ENCODE measurements at regions not wholly inside any gene's neighbourhood (a gene's known extent, or its start where the extent isn't known, plus 50 kb on each side); places are given as distances from the start of the nearest gene placed in this dataset.

DNA sequence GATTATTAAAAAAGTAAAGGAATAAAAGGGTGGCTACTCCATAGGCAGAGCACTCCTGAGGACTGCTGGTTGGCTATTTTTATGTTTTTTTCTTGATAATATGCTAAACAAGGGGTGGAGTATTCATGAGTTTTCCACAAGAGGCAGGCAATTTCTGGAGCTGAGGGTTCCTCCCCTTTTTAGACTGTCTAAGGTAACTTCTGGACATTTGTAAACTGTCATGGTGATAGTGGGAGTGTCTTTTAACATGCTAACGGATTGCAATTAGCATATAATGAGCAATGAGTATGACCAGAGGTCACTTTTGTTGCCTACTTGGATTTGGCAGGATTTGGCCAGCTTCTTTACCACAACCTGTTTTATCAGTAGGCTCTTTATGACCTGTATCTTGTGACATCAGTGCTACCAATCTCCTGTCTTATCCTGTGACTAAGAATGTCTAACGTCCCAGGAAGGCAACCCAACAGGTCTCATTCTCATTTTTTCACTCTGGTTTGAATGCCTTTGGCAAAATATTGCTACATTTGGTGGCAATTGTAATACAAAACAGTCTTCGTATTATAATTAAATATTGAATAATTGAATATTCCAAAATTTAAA lies 587.8 kb upstream of the POM121L12 start:
- H3K4me3 ChIP-seq (ENCODE audit: low read depth, low read length) = no peak overlapping the region
- DNase-seq (ENCODE audit: low read depth) = no peak
- TF ChIP-seq, protein P1, sequence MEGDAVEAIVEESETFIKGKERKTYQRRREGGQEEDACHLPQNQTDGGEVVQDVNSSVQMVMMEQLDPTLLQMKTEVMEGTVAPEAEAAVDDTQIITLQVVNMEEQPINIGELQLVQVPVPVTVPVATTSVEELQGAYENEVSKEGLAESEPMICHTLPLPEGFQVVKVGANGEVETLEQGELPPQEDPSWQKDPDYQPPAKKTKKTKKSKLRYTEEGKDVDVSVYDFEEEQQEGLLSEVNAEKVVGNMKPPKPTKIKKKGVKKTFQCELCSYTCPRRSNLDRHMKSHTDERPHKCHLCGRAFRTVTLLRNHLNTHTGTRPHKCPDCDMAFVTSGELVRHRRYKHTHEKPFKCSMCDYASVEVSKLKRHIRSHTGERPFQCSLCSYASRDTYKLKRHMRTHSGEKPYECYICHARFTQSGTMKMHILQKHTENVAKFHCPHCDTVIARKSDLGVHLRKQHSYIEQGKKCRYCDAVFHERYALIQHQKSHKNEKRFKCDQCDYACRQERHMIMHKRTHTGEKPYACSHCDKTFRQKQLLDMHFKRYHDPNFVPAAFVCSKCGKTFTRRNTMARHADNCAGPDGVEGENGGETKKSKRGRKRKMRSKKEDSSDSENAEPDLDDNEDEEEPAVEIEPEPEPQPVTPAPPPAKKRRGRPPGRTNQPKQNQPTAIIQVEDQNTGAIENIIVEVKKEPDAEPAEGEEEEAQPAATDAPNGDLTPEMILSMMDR (IDR thresholded peaks at IDR 0.05; ENCODE audit: low read depth, low read length, missing control alignments) = no peak

DNA sequence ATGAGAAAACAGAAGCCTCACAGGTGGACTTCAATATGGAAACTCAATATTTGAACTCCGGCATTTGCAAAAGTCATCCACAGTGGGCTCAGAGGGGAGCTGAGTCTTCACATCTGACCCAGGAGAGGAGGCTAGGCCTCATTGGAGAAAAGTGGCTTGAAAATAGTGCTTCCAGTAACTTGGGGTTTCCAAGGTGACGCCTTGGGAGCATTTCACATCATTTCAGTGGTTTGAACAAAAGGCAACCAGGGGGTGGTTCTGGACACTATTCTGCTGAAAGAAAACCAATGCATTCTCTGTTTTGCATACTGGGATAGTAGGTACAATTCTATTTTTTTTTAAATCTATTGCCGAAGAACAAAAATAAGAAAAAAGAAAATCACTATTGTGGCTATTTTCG lies 599.2 kb upstream of the POM121L12 start:
- DNase-seq (ENCODE audit: low read depth) = no peak
- TF ChIP-seq, protein P1 (IDR thresholded peaks at IDR 0.05; ENCODE audit: low read depth, low read length, missing control alignments) = no peak

DNA sequence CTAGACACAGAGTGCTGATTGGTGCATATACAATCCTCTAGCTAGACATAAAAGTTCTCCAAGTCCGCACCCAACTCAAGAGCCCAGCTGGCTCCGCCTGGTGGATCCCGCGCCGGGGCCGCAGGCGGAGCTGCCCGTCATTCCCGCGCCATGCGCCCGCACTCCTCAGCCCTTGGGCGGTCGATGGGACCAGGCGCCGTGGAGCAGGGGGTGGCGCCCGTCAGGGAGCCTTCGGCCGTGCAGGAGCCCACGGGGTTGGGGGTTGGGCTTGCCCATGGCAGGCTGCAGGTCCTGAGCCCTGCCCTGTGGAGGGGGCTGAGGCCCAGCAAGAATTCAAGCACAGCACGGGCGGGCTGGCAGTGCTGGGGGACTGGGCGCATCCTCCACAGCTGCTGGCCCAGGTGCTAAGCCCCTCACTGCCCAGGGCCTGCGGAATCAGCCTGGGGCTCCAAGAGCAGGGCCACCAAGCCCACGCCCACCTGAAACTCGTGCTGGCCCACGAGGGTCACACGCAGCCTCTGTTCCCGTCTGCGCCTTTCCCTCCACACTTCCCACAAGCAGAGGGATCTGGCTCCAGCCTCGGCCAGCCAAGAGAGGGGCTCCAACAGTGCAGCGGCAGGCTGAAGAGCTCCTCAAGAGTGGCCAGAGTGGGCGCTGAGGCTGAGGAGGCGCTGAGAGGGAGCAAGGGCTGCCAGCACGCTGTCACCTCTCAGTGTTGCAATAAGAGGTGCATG lies 604.2 kb upstream of the POM121L12 start:
- TF ChIP-seq, protein P1 (IDR thresholded peaks at IDR 0.05; ENCODE audit: low read depth, low read length, missing control alignments) = no peak
- no peak for DNase-seq (ENCODE audit: low read depth)
- H3K4me3 ChIP-seq (ENCODE audit: low read depth, low read length) = no peak overlapping the region

More for the DNA sequence above, 599.2 kb upstream of the POM121L12 start:
- no peak overlapping the region for H3K4me3 ChIP-seq (ENCODE audit: low read depth, low read length)

DNA sequence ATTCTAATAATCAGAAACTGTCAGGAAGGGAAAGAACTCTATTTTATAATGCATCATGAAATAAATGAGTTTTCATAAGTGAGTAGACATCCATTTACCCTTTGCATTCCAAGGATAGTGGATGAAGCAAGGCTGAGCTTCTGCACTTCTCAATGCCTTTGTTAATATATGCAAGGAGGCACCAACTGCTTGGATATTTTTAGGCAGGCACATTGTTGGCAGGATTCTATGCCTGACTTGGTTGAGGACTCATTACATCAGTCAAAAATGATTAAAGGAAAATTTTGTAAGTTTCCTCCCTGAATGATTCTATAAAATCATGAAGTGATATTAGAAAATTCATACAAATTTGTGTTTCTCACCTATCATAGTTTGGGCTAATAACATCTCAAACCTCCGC lies 612.2 kb upstream of the POM121L12 start:
- no peak overlapping the region for H3K4me3 ChIP-seq (ENCODE audit: low read depth, low read length)
- TF ChIP-seq, protein P1 (IDR thresholded peaks at IDR 0.05; ENCODE audit: low read depth, low read length, missing control alignments) = no peak
- DNase-seq (ENCODE audit: low read depth) = no peak

DNA sequence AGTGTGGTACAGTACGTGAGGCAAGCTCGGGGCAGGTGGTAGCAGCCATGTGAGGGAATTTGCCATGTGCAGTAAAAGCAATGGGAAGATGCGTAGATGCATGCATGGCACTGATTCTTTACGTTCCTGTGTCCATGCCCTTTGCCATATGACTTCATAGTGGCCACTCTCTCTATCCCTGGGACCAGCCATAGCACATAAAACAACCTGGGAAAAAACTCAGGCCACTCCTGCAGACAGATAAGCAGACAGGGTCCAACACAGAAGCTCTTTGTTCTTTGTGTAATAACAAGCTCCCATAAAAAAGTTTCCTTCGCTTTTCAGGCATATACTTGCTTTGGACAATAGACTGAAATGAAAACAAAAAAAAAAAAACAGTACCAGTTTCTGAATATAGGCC lies 622.4 kb upstream of the POM121L12 start:
- TF ChIP-seq, protein P1 (IDR thresholded peaks at IDR 0.05; ENCODE audit: low read depth, low read length, missing control alignments) = no peak

DNA sequence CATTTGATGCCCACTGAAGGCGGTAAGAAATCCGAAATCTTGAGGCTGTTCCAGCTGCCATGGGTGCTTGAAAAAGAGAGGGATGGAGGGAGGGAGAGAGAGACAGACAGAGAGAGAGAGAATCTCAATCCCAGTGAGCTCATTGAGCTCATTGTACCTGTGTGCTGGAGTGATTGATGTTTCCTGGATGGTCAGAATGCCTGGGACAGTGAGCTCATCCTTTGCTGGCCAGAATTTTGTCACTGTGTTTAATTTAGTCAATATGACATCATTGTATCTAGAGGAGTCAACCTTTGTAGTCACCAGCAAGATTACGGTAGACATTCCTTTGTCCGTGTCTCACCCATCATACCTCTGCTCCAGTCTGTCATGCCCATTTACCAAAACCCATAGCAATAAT lies 625.4 kb upstream of the POM121L12 start:
- no peak for DNase-seq (ENCODE audit: low read depth)
- TF ChIP-seq, protein P1 (IDR thresholded peaks at IDR 0.05; ENCODE audit: low read depth, low read length, missing control alignments) = no peak

More for the DNA sequence above, 622.4 kb upstream of the POM121L12 start:
- no peak for DNase-seq (ENCODE audit: low read depth)
- H3K4me3 ChIP-seq (ENCODE audit: low read depth, low read length) = no peak overlapping the region

More for the DNA sequence above, 625.4 kb upstream of the POM121L12 start:
- H3K4me3 ChIP-seq (ENCODE audit: low read depth, low read length) = no peak overlapping the region
